NCI-H226 (cell line): ENCODE measurements at regions not wholly inside any gene's neighbourhood (a gene's known extent, or its start where the extent isn't known, plus 50 kb on each side); places are given as distances from the start of the nearest gene placed in this dataset.

ENCODE experiments used
- DNase-seq: peaks from one replicate; pipeline ENCODE4 v3.0.0-alpha.2; 2015

- no peak for DNase-seq
These were observed 98.0 kb upstream of the VLDLR start for GRCh38 chr9:2523591-2523990.

- DNase-seq, result no peak
These were observed 97.0 kb upstream of the VLDLR start for GRCh38 chr9:2524601-2525000.

GRCh38 chr9:2525147-2525546 is 96.4 kb upstream of the VLDLR start:
- no peak for DNase-seq

- DNase-seq, result peak; percentile 4
These were observed 95.3 kb upstream of the VLDLR start for GRCh38 chr9:2526071-2526828.

GRCh38 chr9:2531481-2531880 is 90.1 kb upstream of the VLDLR start:
- DNase-seq, result no peak

- no peak for DNase-seq
These were observed 85.1 kb upstream of the VLDLR start for GRCh38 chr9:2536511-2536910.

GRCh38 chr9:2545881-2546490 is 75.6 kb upstream of the VLDLR start:
- DNase-seq, result no peak

- peak; percentile 24 for DNase-seq
These were observed 65.5 kb upstream of the VLDLR start for GRCh38 chr9:2555899-2556600.

- no peak for DNase-seq
These were observed 63.9 kb upstream of the VLDLR start for GRCh38 chr9:2557693-2558092.

GRCh38 chr9:2559192-2560152 is 62.1 kb upstream of the VLDLR start:
- peak; percentile 93 for DNase-seq

GRCh38 chr9:2560180-2560579 is 61.4 kb upstream of the VLDLR start:
- no peak for DNase-seq

- no peak for DNase-seq
These were observed 55.8 kb upstream of the VLDLR start for GRCh38 chr9:2565676-2566340.

GRCh38 chr9:2567922-2568321 is 53.7 kb upstream of the VLDLR start:
- peak; percentile 6 for DNase-seq

- DNase-seq, result no peak
These were observed 52.9 kb upstream of the VLDLR start for GRCh38 chr9:2568689-2569088.

- peak; percentile 73 for DNase-seq
These were observed 50.7 kb upstream of the VLDLR start for GRCh38 chr9:2570615-2571479.
